GM19467 (cell line): ENCODE measurements at regions not wholly inside any gene's neighbourhood (a gene's known extent, or its start where the extent isn't known, plus 50 kb on each side); places are given as distances from the start of the nearest gene placed in this dataset.

ENCODE experiments used
- ATAC-seq: cut with Tn5 transposase; IDR thresholded peaks from one replicate; pipeline ENCODE4 v1.9.1; 2021; ENCODE audit warnings: mild to moderate bottlenecking, moderate library complexity; ENCODE audit not compliant: unreplicated experiment

DNA sequence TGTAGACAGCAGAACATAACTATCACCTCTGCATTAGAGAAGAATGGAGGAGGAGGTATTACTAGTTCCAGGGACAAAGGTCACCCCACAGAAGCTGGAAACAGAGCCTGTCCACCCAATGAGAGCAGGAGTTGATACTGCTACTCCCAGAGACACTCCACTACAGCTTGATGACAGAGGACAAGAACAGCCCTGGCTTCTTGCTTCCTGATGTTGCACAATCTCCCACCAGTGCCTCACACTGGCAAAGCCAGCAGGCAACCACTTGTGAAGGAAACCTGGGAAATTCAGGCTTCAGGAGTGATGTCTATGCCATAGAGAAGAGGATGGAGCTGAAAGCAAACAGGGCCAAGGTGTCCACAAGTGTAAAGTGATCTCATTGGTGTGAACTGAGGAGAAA is 78.0 kb upstream of the POU1F1 start:
- ATAC-seq: no peak

DNA sequence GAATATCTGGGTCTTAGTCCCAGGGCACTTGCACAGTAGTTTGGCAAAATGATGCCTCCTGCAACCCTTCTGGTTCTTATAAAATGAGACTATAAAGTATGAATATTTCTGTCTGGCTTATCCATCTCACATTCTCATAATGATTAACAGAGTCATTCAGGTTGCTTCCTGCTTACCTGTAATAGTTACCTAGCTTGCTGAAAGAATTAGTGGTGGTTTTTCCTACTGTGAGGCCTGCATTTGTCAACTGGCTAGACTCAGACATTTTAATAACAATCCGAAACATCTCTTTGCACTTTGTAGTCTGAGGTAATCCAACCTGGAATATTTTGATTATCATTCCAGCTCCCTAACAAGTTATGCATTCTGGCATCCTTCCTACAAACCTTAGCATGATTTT is 75.6 kb upstream of the POU1F1 start:
- no peak for ATAC-seq

DNA sequence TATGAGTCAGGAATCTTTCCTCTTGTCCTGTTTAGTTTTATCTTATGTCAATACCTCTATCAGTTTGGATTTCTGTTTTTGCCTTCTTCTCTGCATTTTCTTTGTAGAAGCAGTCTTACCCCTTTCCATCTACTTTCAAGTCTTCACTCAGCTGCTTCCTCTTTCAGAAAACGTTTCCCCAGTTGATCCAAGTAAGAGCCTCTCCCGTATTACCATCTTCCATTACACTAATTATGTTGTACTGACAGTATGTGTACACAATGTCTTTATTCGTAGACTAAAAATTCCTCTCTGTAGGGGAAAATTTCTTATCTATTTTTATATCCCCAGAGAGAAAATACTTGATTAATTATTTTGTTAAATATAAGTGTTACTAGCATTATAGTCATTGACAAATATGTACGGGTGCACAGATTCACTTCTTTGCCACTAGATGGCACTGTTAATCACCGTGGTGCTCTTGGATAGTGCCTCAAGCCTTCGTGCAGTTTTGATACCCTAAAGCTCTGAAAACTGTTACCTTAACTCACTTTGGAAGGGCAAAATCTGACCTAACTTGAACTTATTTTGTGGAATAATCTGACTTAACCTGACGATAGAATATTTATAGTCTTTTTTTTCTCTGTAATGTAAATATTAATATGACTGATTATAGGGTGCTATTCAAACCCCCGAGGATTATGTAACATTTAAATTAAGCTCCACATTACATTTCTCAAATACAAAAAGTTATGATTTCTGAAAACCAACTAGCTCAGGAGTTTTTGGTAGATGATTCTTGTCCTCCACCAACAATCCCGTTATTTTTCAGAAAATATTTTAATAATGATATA is 74.2 kb upstream of the POU1F1 start:
- ATAC-seq: peak; percentile 98

DNA sequence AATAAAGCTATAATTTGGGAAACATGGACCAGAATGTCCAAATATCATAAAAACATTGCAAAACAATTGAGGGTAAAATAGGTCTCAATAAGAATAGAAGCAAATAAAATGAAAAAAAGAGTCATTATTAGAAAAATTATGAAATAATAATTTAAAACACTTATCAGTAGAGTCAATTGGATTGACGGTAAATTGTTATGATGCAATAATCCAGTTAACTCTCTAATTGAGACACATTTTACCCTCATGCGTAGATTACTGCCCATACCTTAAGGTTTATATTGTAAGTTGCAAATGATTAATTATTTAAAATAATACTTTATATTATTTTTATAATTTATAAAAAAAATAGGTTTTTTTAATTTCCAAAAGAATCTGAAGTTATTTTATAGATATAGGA is 73.4 kb upstream of the POU1F1 start:
- no peak for ATAC-seq

DNA sequence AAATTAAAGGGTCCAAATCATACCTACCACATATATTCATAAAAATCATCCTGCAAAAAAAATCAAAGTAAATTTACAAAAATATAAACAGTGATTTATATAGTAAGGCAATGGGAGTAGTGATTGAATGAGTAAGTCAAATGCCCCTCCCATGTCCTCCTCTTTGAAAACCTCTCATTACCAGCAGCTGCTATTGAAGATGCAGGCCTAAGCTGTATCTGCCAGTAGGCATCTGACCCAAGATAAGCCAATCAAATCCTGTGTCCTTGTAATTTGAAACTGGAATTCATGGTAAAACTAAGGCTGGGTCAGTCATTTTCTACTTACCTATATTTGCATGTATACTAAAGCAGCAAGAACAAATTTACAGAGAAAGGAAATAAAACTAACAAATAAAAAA is 60.4 kb upstream of the POU1F1 start:
- no peak for ATAC-seq

DNA sequence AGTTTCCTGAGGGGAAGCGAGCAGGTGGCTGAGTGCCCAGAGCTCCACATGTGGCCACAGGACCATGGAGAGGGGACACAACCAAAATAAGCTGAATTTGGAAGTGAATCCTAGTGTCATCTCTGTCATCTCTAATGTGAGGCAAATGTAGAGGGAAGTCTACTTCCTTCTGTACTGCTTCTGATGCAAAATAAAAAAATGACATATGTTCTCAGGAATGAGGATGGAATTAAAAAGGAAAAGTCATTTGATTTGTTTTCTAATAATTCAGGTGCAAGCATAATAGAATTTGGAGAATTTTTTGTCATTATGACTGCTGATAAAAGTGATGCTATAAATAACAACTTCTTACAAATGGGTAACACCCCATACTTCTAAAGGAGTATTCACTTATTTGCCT is 59.5 kb upstream of the POU1F1 start:
- no peak for ATAC-seq

DNA sequence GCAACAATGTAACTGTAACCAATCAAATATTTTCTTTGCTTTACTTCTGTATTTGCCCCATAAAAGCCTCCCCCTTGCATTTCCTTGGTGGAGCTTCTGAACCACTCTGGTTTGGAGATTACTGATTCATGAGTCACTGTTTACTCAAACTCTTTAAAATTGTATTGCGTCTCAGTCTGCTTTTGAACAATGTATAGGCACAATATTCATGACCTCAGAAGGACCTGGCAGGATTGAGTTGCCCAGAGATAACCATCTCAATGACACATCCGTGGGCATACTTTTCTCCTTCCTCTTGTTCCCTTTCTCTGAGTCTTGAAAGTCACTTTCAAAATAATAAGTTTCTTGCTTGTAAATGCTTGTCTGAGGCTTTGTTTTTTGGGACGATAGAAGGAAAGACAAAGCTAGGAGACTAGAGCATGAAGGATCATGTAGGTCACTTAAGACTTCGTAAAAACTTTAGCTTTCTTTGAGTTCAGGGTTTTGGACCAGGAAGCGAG is 57.1 kb upstream of the POU1F1 start:
- ATAC-seq: peak; percentile 63

DNA sequence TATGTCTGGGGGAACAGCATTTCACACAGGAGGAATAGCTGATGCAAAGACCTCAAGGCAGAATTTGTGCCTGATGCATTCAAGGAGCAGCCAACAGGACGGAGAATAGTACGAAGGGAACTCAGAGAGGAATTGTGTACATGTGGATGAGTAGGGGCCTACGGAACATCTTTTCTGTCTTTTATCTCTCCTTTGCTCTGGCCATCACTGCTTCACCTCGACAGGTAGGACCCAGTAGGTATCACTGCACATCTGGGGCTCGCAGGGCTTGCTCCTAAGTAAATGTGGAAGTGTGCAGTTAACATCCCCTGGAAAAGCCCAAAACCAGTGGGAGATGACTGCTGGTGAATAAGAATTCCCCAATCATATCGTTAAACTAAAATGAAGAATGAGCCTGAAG is 56.4 kb upstream of the POU1F1 start:
- ATAC-seq: no peak

DNA sequence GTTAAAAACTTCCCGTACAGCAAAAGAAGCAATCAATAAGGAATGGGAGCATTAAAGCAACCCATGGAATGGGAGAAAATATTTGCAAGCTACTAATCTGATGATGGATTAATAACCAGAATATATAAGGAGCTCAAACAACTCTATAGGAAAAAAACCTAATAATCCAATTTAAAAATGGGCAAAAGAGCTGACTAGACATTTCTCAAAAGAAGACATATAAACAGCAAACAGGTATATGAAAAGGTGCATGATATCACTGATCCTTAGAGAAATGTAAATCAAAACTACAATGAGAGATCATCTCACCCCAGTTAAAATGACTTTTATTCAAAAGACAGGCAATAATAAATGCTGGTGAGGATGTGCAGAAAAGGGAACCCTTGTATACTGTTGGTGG is 52.7 kb upstream of the POU1F1 start:
- no peak for ATAC-seq
